ENCODE measurements at regions not wholly inside any gene's neighbourhood (a gene's known extent, or its start where the extent isn't known, plus 50 kb on each side); places are given as distances from the start of the nearest gene placed in this dataset.
A peak's percentile ranks its signal among the peaks of the same experiment; 100 is the strongest.

GRCh38 chr14:98445718-98446117 is 826.3 kb downstream of the BCL11B start:
- no peak for DNase-seq (ENCODE audit: low read depth in 3 of 3)

GRCh38 chr14:98446508-98446907 is 825.5 kb downstream of the BCL11B start:
- DNase-seq (ENCODE audit: low read depth in 3 of 3), result no peak

- no peak for DNase-seq (ENCODE audit: low read depth in 3 of 3)
Observed at GRCh38 chr14:98456231-98456630, 815.8 kb downstream of the BCL11B start.

GRCh38 chr14:98458702-98459101 is 813.3 kb downstream of the BCL11B start:
- no peak for DNase-seq (ENCODE audit: low read depth in 3 of 3)

DNA sequence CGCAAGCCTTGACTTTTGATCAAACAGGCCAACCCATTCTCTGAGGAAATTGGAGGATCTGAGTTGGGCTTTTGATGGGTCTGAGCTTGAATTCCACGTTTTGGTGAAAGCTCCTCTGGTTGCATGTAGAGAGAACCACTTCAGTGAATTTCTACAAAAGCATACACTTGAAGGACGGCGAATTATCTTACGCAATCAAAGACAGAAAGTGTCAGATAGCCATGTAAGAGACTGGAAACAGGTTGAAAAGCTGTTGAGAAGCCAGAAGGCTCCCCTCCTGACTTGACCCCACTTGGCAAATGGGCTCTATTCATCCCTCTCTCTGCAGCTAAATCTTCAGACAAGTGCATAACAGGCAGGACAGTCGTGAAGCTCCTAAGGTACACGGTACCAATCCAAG is 809.1 kb downstream of the BCL11B start:
- no peak for DNase-seq (ENCODE audit: low read depth in 3 of 3)

GRCh38 chr14:98466807-98467206 is 805.2 kb downstream of the BCL11B start:
- no peak for DNase-seq (ENCODE audit: low read depth in 3 of 3)

DNA sequence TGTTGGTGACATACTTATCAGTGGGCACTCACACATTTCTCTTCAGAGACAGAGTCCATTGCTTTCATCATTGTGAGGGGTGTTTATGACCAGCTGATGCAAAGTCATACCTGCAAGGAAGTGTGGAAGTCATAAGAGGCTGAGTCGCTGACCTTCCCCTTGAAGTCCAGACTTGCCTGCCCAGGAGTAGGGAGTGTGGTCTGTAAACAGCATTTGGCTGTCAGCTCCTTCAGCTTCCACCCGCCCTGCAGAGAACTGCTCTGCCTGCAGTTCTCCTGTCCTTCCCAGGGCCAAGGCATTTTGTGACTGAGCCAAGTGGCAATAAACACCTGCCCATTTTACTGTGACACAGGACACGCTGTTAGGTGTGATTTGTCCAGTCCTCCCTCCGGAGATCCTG is 801.3 kb downstream of the BCL11B start:
- no peak for DNase-seq (ENCODE audit: low read depth in 3 of 3)

DNA sequence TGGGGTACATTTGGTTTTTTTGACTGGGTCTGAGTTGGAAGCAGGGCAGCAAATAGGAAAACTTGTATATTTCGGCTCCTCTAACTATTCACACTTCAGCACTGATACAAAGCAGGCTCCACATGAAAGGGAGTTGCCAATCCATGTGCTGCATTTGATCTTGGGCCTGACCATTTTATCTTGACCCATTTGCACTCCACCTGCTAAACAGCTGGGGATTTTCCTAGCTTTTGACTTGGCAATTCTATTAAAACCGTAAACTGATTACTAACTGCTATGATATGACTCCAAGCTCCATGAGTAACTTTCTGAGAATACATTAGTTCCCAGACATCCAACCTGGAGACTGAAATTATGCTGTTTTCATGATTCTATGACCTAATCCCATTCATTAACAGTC is 797.1 kb downstream of the BCL11B start:
- DNase-seq (ENCODE audit: low read depth in 3 of 3), result no peak

- no peak for DNase-seq (ENCODE audit: low read depth in 3 of 3)
Observed at GRCh38 chr14:98477935-98478334, 794.1 kb downstream of the BCL11B start.

- DNase-seq (ENCODE audit: low read depth in 3 of 3), result no peak
Observed at GRCh38 chr14:98489115-98489514, 782.9 kb downstream of the BCL11B start.

GRCh38 chr14:98494582-98494981 is 777.4 kb downstream of the BCL11B start:
- DNase-seq (ENCODE audit: low read depth in 3 of 3), result peak in 1 of 3 experiments; percentile 7

- no peak for DNase-seq (ENCODE audit: low read depth in 3 of 3)
Observed at GRCh38 chr14:98498019-98498885, 773.7 kb downstream of the BCL11B start.

GRCh38 chr14:98501335-98501734 is 770.7 kb downstream of the BCL11B start:
- DNase-seq (ENCODE audit: low read depth in 3 of 3), result no peak

DNA sequence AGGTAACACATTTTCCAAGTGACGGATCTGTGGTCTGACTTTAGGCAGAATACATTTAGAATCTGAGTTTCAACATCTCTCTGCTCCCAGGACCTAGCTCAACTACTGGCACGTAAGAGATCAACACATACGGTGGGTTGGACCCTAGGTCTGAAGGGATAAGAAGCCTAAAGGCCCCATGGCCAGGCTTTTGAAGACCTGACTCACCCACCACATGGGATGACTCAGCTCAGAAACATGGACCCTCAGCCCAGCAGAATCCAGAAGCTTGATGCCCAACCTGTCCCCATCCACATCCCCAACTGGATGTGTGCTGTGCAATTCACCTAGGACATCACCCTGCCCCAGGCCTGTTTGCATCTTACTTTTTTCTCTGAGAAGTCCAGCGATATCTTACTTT is 770.2 kb downstream of the BCL11B start:
- no peak for DNase-seq (ENCODE audit: low read depth in 3 of 3)

DNA sequence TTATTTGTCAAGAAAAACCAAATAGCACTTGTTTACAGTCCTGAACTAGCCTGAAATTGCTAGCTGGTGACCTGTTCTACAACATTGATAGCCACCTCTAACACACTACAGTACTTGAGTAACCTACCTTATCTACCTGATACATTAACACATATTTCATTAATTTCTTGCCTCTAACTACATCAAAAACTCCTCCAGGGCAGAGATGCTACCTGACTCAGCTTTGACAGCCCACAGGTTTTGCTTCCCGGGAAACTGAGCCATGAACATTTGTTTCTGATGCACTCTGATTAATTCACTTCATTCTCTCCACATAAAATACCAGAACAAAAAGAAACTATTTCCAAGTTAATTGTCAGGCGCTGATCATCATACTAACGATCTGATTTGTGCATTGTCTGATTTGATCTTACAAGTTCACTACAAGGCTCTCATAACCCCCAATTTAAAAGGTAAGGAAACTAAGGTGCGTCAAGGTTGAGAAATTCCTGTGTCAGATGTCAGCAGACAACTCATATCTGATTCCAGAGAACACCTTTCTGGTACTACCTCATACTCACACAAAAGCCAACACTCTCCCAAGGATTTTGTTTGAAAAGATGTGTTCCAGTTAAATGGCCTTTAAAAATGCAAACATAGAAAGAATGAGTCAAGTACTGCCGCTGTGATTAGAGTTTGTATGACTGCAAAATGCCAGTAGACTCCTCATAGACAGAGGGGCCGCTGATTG is 768.7 kb downstream of the BCL11B start:
- no peak for DNase-seq (ENCODE audit: low read depth in 3 of 3)

DNA sequence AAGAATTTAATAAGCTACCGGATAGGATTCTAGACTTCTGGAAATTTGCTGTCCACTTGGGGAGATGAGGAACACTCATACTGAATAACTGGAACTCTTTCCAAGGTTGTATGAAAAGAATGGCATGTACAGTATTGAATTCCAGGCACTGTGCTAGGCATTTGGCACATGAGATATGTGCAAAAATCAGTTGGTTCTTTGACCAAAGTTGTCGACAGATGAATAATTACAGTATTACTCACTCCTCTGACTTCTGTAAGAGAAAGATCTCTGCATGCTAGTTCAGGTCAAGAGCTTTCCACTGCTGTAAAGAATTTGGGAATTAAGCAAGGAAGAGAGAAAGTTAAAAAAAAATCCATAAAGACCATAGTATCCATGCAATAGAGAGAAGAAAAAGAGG is 764.7 kb downstream of the BCL11B start:
- DNase-seq (ENCODE audit: low read depth in 3 of 3), result no peak

DNA sequence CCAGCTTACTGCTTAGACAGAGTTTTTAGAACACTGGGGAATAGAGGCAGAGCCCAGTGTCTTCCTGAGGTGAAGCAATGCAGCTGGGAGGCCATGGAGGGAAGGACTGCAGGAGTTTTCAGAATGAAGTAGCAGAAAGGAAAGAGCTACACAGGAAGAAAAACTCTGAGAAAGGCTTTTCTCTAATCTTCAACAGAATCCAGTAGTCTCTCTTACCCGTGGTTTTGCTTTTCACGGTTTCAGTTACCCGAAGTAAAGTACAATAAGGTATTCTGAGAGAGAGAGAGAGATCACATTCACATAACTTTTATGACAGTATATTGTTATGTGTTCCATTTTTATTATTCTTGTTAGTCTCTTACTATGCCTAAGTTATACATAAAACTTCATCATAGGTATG is 761.6 kb downstream of the BCL11B start:
- DNase-seq (ENCODE audit: low read depth in 3 of 3), result no peak

GRCh38 chr14:98512501-98513251 is 759.3 kb downstream of the BCL11B start:
- no peak for DNase-seq (ENCODE audit: low read depth in 3 of 3)

GRCh38 chr14:98513558-98513957 is 758.4 kb downstream of the BCL11B start:
- DNase-seq (ENCODE audit: low read depth in 3 of 3), result no peak

DNA sequence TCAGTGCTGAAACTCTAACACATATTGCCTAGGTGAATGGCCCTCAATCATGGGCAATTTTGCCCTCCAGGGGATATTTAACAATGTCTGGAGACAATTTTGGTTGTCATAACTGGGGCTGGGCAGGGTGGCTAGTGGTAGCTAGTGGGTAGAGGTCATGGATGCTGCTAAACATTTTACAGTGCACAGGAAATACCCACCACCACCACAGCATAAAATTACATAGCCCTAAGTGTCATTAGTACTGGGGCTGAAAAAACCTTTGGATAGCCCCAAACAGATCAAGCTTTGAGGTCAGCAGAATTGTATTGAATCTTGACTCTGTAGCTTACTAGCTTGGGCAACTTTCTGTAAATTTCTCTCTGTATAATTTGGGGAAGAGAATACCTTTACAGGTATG is 758.0 kb downstream of the BCL11B start:
- no peak for DNase-seq (ENCODE audit: low read depth in 3 of 3)

DNA sequence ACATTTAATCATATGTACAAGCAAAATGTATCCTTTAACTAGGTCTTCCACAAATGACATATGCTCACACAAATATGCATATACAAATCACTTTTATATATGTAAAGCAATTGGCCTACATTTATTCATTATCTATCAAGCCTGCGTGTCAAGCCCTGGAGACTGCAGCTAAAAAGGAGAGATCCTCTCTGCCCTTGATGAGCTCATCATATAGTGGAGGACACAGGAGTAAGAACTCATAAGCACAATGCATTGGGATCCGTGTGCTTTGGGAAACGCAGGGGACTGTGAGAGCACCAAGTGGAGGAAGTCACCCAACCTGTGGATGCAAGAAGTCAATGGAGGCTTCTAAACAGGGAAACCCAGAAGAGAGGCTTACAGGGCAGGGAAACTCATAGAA is 735.7 kb downstream of the BCL11B start:
- DNase-seq (ENCODE audit: low read depth in 3 of 3), result no peak

GRCh38 chr14:98542316-98542715 is 729.7 kb downstream of the BCL11B start:
- DNase-seq (ENCODE audit: low read depth in 3 of 3), result no peak

Measured in stimulated activated CD4-positive, alpha-beta T cell treated with anti-CD3 and anti-CD28 coated beads, TNF-alpha, amount 100 ng/mL, for 24 hours (primary cell).